LNCAP (cell line): ENCODE measurements at regions not wholly inside any gene's neighbourhood (a gene's known extent, or its start where the extent isn't known, plus 50 kb on each side); places are given as distances from the start of the nearest gene placed in this dataset.

Source experiments
- TF ChIP-seq, protein P1 (sequence below): fragments of 450-650 bp; IDR thresholded peaks from 2 replicates; pipeline ENCODE4 v1.5.1; 2017; ENCODE audit warnings: mild to moderate bottlenecking

DNA sequence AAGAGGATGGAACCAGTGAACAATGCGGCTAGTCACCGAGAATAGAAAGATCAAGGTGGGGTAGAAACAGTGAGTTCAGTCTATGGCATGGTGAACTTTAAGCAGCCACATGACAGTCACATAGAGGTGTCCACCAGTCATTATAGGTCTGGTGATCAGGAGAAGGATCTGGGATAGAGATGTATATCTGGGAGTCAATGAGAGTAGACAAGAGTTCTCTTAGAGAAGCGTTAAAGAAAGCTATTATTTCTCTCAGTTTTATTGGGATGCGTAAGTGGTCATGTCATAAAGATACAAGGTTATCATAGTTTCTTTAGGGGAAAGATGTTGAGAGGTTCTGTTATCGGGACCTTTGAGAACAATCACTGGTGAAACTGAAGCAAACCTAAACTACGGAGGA lies 136.1 kb upstream of the SLC38A2 start:
- TF ChIP-seq, protein P1, sequence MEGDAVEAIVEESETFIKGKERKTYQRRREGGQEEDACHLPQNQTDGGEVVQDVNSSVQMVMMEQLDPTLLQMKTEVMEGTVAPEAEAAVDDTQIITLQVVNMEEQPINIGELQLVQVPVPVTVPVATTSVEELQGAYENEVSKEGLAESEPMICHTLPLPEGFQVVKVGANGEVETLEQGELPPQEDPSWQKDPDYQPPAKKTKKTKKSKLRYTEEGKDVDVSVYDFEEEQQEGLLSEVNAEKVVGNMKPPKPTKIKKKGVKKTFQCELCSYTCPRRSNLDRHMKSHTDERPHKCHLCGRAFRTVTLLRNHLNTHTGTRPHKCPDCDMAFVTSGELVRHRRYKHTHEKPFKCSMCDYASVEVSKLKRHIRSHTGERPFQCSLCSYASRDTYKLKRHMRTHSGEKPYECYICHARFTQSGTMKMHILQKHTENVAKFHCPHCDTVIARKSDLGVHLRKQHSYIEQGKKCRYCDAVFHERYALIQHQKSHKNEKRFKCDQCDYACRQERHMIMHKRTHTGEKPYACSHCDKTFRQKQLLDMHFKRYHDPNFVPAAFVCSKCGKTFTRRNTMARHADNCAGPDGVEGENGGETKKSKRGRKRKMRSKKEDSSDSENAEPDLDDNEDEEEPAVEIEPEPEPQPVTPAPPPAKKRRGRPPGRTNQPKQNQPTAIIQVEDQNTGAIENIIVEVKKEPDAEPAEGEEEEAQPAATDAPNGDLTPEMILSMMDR: no peak

DNA sequence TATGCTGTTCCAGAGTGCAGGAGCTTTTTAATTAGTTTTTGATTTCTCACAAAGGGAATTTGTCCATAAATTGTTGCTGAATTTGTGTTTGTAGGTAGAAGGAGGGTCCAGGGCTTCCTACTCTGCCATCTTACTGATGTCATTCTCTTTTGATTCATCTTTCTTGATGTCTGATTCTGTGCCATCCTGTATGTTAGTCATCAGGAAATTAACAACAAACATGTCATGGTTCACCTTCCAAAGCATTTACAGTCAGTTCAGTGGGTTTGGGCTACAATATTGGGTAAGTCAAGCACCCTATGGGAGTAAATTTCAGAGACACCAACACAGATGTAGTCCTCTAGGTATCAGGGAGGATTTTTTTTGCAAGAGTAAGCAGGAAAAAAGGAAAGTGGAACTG lies 135.2 kb upstream of the SLC38A2 start:
- TF ChIP-seq, protein P1: no peak

GRCh38 chr12:46506961-46507360 lies 134.4 kb upstream of the SLC38A2 start:
- TF ChIP-seq, protein P1: no peak

DNA sequence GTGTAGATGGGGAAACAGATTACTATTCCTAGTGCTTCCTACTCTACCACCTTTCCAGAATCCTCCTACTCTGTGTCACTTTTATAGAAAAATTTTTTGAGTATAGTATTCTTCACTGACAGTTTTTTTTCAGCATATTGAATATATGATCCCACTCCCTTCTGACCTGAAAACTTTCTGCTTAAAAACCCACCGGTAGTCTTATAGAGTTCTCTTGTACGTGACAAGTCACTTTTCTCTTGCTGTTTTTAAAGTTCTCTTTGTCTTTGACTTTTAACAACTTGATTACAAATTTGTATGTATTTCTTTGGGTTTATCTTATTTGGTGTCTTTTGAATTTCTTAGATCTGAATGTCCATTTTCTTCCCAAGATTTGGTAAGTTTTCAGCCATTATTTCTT lies 133.6 kb upstream of the SLC38A2 start:
- TF ChIP-seq, protein P1: no peak

DNA sequence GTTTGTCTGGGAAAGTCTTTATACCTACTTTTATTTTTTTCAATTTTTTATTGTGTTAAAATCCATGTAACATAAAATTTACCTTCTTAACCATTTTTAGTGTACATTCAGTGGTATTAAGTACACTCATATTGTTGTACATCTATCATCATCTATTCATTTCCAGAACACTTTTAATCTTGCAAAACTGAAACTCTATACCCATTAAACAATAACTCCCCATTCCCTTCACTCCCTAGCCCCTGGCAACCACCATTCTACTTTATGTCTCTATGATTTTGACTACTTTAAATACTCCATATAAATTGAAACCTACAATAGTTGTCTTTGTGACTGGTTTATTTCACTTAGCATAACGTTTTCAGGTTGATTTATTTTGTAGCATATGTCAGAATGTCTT lies 131.9 kb upstream of the SLC38A2 start:
- TF ChIP-seq, protein P1: no peak

DNA sequence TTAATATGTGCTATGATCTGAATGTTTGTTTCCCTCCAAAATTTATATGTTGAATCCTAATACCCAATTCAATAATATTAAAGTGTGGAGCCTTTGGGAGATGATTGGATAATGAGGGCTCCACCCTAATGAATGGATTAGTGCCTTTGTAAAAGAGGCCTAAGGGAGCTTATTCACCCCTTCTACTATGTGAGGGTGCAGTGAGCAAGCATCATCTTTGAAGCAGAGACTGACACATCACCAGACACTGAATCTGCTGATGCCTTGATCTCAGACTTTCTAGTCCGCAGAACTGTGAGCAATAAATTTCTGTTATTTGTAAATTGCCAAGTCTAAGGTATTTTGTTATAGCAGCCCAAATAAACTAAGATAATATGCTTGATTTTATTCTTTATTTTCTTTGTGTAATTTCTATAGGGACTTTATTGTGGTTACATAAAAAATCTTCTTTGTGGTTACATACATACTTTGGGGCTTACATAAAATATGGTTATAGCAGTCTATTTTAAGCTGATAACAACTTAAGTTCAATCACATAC lies 131.1 kb upstream of the SLC38A2 start:
- TF ChIP-seq, protein P1: no peak

DNA sequence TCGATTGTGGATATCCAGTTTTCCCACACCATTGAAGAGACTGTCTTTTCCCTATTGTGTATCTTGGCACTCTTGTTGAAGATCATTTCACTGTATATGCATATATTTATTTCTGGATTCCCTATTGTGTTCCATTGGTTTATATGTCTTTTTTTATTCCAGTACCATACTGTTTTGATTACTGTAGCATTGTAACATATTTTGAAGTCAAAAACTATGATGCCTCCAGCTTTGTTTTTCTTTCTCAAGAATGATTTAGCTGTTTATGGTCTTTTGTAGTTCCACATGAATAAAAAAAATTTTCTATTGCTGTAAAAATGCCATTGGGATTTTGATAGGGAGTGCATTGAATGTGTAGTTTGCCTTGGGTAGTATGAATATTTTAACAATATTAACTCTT lies 128.1 kb upstream of the SLC38A2 start:
- TF ChIP-seq, protein P1: no peak

- TF ChIP-seq, protein P1: no peak
Observed at GRCh38 chr12:46499901-46500300, 127.3 kb upstream of the SLC38A2 start.
